Astrocyte (in vitro differentiated cells and primary cell): ENCODE measurements at regions not wholly inside any gene's neighbourhood (a gene's known extent, or its start where the extent isn't known, plus 50 kb on each side); places are given as distances from the start of the nearest gene placed in this dataset.
"Not testable (repeated sequence)": the region's sequence is repeated elsewhere in the genome, so short reads cannot be mapped to it uniquely, and the experiment has no call there.

Experiments
- DNase-seq: peaks from one replicate; pipeline ENCODE4 v3.0.0-alpha.2; 2010; ENCODE audit warnings: low read depth
- FAIRE-seq: peaks from 2 replicates; lab custom pipeline; 2011; peaks lifted over from hg19 to GRCh38; lab: Jason Lieb, UNC
- H2AFZ ChIP-seq: 2 replicates; pipeline ENCODE4 v1.6.0; 2012; ENCODE audit warnings: low read depth, low read length, inconsistent platforms
- H3K27ac ChIP-seq: 2 replicates; pipeline ENCODE4 v1.5.1; 2011; ENCODE audit warnings: low read depth, low read length, inconsistent platforms
- H3K27me3 ChIP-seq: 2 replicates; pipeline ENCODE4 v1.6.0; 2011; ENCODE audit warnings: low read length, inconsistent platforms; ENCODE audit not compliant: insufficient read depth
- H3K36me3 ChIP-seq: 2 replicates; pipeline ENCODE4 v1.5.1; 2011; ENCODE audit warnings: low read length, inconsistent platforms; ENCODE audit not compliant: insufficient read depth
- H3K4me1 ChIP-seq: 2 replicates; pipeline ENCODE4 v1.5.1; 2011; ENCODE audit warnings: low read length, inconsistent platforms; ENCODE audit not compliant: insufficient read depth
- H3K4me2 ChIP-seq: 2 replicates; pipeline ENCODE4 v1.6.0; 2012; ENCODE audit warnings: low read length, inconsistent platforms
- H3K4me3 ChIP-seq: 2 replicates; pipeline ENCODE4 v1.5.1; 2011; ENCODE audit warnings: low read depth, mild to moderate bottlenecking, low read length, inconsistent platforms; ENCODE audit not compliant: insufficient read depth
- H3K79me2 ChIP-seq: 2 replicates; pipeline ENCODE4 v1.6.0; 2012; ENCODE audit warnings: mild to moderate bottlenecking, low read length, inconsistent platforms; ENCODE audit not compliant: insufficient read depth
- H3K9ac ChIP-seq: 2 replicates; pipeline ENCODE4 v1.6.0; 2012; ENCODE audit warnings: mild to moderate bottlenecking, low read length, inconsistent platforms
- H3K9me3 ChIP-seq: 2 replicates; pipeline ENCODE4 v1.5.1; 2012; ENCODE audit warnings: low read depth, mild to moderate bottlenecking, low read length, inconsistent platforms; ENCODE audit not compliant: insufficient read depth
- H4K20me1 ChIP-seq: 2 replicates; pipeline ENCODE4 v1.6.0; 2012; ENCODE audit warnings: low read length, inconsistent platforms; ENCODE audit not compliant: insufficient read depth
- H3K27ac Mint-ChIP-seq: one replicate; pipeline ENCODE4 v1.8.0; 2021; ENCODE audit warnings: mild to moderate bottlenecking, mixed read lengths; ENCODE audit not compliant: unreplicated experiment
- H3K27me3 Mint-ChIP-seq: one replicate; pipeline ENCODE4 v1.8.0; 2021; ENCODE audit warnings: low read depth, mixed read lengths; ENCODE audit not compliant: unreplicated experiment
- H3K36me3 Mint-ChIP-seq: one replicate; pipeline ENCODE4 v1.8.0; 2021; ENCODE audit warnings: low read depth, mixed read lengths; ENCODE audit not compliant: unreplicated experiment
- H3K4me1 Mint-ChIP-seq: one replicate; pipeline ENCODE4 v1.8.0; 2021; ENCODE audit warnings: low read depth, mixed read lengths; ENCODE audit not compliant: unreplicated experiment
- H3K4me3 Mint-ChIP-seq: one replicate; pipeline ENCODE4 v1.8.0; 2021; ENCODE audit warnings: mild to moderate bottlenecking, moderate library complexity, mixed read lengths; ENCODE audit not compliant: unreplicated experiment
- H3K9me3 Mint-ChIP-seq: one replicate; pipeline ENCODE4 v1.8.0; 2021; ENCODE audit warnings: mild to moderate bottlenecking, mixed read lengths; ENCODE audit not compliant: unreplicated experiment

DNA sequence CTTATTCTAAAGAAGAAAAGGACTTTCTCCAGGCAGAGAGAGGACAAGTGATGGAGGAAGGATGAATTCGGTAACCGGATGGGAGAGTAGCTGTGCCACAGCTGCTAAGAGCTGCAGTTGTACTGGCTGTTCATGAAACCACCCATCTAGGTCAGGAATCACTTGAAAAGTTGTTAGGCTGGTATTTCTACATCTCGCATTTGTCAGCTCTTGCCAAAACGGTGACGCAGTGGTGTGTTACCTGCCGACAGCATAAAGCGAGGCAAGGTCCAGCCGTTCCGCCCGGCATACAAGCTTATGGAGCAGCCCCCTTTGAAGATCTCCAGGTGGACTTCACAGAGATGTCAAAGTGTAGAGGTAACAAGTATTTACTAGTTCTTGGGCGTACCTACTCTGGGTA, 87.3 kb upstream of the DEFB108B start:
- H3K4me1 ChIP-seq, H2AFZ ChIP-seq, H3K9me3 Mint-ChIP-seq, H3K4me3 Mint-ChIP-seq, H3K36me3 Mint-ChIP-seq, H3K79me2 ChIP-seq, DNase-seq, H3K27ac ChIP-seq, H3K9me3 ChIP-seq, H4K20me1 ChIP-seq, H3K4me2 ChIP-seq, H3K9ac ChIP-seq, H3K27me3 ChIP-seq, H3K27ac Mint-ChIP-seq, FAIRE-seq, H3K36me3 ChIP-seq, H3K4me3 ChIP-seq: not testable (repeated sequence)
- Mint-ChIP-seq H3K4me1 (peaks cover 13% of the 10 kb centered on the region), H3K27me3 (peaks cover 13% of the 10 kb centered on the region)

DNA sequence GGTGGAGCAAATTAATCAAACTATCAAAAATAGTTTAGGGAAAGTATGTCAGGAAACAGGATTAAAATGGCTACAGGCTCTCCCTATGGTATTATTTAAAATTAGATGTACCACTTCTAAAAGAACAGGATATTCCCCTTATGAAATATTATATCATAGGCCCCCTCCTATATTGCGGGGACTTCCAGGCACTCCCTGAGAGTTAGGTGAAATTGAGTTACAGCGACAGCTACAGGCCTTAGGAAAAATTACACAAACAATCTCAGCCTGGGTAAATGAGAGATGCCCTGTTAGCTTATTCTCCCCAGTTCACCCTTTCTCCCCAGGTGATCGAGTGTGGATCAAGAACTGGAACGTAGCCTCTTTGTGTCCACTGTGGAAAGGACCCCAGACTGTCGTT, 86.7 kb upstream of the DEFB108B start:
- H3K9ac ChIP-seq, H3K9me3 Mint-ChIP-seq, H3K4me3 Mint-ChIP-seq, FAIRE-seq, H3K27me3 ChIP-seq, H3K36me3 Mint-ChIP-seq, H3K27ac ChIP-seq, H4K20me1 ChIP-seq, H3K9me3 ChIP-seq, H3K79me2 ChIP-seq, H3K4me3 ChIP-seq, H3K27ac Mint-ChIP-seq, H3K4me2 ChIP-seq, DNase-seq, H3K36me3 ChIP-seq, H3K4me1 ChIP-seq, H2AFZ ChIP-seq: not testable (repeated sequence)
- Mint-ChIP-seq H3K4me1 (peaks cover 13% of the 10 kb centered on the region), H3K27me3 (peaks cover 15% of the 10 kb centered on the region)

DNA sequence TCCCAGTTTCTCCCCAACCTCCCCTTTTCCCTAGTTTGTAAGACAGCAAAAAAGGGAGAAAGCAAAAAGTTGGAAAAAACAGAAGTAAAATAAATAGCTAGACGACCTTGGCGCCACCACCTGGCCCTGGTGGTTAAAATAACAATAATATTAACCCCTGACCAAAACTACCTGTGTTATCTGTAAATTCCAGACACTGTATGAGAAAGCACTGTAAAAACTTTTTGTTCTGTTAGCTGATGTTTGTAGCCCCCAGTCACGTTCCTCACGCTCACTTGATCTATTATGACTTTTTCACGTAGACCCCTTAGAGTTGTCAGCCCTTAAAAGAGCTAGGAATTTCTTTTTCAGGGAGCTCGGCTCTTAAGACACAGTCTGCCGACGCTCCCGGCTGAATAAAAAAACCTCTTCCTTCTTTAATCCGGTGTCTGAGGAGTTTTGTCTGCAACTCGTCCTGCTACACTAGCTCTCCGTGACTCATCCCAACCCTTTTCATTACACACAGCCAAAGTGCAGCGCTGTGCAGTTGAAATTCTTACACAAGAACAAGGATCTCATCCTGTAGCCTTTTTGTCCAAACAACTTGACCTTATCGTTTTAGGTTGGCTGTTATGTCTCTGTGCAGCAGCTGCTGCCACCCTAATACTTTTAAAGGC, 83.9 kb upstream of the DEFB108B start:
- not testable (repeated sequence) for H3K9me3 ChIP-seq, H3K36me3 Mint-ChIP-seq, H3K36me3 ChIP-seq, H3K4me3 Mint-ChIP-seq, H4K20me1 ChIP-seq, FAIRE-seq, H2AFZ ChIP-seq, H3K27ac Mint-ChIP-seq, H3K27ac ChIP-seq, H3K9ac ChIP-seq, H3K4me3 ChIP-seq, H3K27me3 ChIP-seq, H3K4me1 ChIP-seq, H3K79me2 ChIP-seq, H3K9me3 Mint-ChIP-seq
- Mint-ChIP-seq H3K27me3 (peaks cover 32% of the 10 kb centered on the region), H3K4me1 (peaks cover 13% of the 10 kb centered on the region)
- H3K4me2 ChIP-seq: peak overlapping the region; percentile 48
- DNase-seq: peak; percentile 8

DNA sequence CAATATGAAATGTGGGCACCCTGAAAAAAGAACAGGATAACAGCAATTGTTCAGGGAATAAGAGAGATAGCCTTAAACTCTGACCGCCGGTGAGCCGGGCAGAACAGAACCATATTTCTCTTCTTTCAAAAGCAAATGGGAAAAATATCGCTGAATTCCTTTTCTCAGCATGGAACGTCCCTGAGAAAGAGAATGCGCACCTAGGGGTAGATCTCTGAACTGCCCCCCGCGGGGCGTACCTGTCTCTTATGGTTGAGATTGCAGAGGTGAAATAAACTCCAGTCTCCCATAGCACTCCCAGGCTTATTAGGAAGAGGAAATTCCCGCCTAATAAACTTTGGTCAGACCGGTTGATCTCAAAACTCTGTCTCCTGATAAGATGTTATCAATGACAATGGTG, 82.1 kb upstream of the DEFB108B start:
- H3K36me3 Mint-ChIP-seq, H4K20me1 ChIP-seq, H2AFZ ChIP-seq, H3K9me3 Mint-ChIP-seq, H3K27ac ChIP-seq, H3K9ac ChIP-seq, H3K4me2 ChIP-seq, H3K36me3 ChIP-seq, H3K27ac Mint-ChIP-seq, FAIRE-seq, H3K4me3 Mint-ChIP-seq, DNase-seq, H3K27me3 ChIP-seq, H3K4me3 ChIP-seq, H3K79me2 ChIP-seq, H3K9me3 ChIP-seq, H3K4me1 ChIP-seq: not testable (repeated sequence)
- H3K27me3 Mint-ChIP-seq: peaks cover 25% of the 10 kb centered on the region
- H3K4me1 Mint-ChIP-seq: peaks cover 13% of the 10 kb centered on the region

DNA sequence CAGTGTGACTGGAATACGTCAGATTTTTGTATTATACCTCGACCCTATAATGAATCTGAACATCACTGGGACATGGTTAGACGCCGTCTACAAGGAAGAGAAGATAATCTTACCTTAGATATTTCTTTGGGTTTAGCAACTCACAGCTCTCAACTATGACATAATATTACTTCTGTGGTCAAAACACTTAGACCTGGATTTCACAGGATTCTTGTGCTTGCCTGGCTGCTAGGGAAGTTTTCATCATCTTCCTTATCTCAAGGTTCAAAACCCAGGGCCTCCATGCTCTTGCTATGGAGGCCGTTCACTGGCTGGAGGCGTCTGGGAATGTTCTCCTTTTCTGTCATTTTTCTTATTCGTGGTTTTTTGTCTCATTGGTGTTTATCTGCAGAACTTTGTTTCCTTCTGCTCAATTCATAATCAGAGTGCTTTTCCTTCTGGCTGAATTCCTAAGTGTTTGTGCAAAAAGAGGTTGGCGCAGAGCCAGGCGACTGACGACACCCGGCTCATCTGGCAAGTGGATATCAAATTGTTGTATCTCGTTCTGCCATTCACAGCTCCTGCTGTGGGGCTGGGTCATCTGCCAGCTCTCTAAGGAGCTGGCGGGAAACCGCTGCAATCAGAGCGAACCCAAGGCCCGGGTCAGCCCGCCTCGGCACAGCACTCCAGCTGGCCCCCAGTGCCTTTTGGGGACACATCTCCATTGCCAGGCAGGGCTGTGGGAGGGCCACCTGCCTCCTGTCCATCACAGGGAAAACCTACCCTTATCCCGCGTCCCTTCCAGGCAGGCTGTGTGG, 68.1 kb upstream of the DEFB108B start:
- not testable (repeated sequence) for H3K27me3 ChIP-seq, H2AFZ ChIP-seq, H3K4me1 Mint-ChIP-seq, H3K4me1 ChIP-seq, H3K27ac Mint-ChIP-seq, H3K9ac ChIP-seq, H3K4me3 ChIP-seq, H4K20me1 ChIP-seq, H3K4me2 ChIP-seq, H3K36me3 ChIP-seq, H3K36me3 Mint-ChIP-seq, H3K27me3 Mint-ChIP-seq, FAIRE-seq, H3K9me3 Mint-ChIP-seq, H3K79me2 ChIP-seq, H3K27ac ChIP-seq, H3K4me3 Mint-ChIP-seq, H3K9me3 ChIP-seq
- DNase-seq: peak; percentile 8

DNA sequence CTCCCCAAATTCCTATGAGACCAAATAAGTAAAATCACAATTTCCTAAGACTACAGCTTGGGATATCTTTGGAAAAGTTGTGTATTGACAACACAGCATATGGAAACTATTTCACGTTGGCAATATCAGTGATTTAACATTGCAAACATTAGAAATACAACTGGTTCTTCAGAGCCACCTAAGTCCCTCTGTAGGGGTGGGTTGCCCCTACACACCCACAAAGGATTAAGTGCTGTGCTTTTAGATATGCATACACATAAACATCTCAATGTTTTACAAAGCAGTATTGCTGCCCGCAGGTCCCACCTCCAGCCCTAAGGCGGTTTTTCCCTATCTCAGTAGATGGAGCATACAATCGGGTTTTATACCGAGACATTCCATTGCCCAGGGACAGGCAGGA, 66.0 kb upstream of the DEFB108B start:
- not testable (repeated sequence) for H3K9me3 Mint-ChIP-seq, H3K27ac Mint-ChIP-seq, DNase-seq, H3K4me1 Mint-ChIP-seq, H3K27me3 Mint-ChIP-seq, H3K27me3 ChIP-seq, H3K4me3 Mint-ChIP-seq, H3K4me1 ChIP-seq, H3K36me3 ChIP-seq, H4K20me1 ChIP-seq, H3K79me2 ChIP-seq, H2AFZ ChIP-seq, H3K4me3 ChIP-seq, H3K9me3 ChIP-seq, H3K36me3 Mint-ChIP-seq, H3K27ac ChIP-seq, H3K9ac ChIP-seq, H3K4me2 ChIP-seq, FAIRE-seq
